Inferior parietal cortex (tissue), 1 donor: ENCODE measurements at regions not wholly inside any gene's neighbourhood (a gene's known extent, or its start where the extent isn't known, plus 50 kb on each side); places are given as distances from the start of the nearest gene placed in this dataset.
"Not testable (repeated sequence)": the region's sequence is repeated elsewhere in the genome, so short reads cannot be mapped to it uniquely, and the experiment has no call there.

Source experiments
- DNase-seq: peaks from one replicate; pipeline ENCODE4 v3.0.0-alpha.2; 2016; ENCODE audit errors: extremely low spot score

DNA sequence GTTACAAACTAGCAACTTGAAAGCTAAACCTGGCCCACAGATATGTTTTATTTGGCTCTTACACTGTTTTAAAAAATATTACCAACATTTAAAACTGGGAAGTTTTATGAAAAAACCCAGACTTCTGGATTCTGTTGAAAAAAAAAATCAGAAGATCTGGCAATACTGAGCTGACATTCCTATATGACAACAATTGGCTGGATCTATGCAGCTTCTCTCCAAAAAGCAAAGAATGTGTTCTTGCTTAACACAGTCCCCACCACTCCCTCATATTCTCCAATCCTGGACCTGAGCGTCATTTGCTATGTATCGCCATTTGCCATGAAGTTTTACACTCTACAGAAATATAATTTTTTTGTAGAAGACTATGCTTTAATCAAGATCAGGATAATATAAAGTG is 859.6 kb downstream of the LTN1 start:
- DNase-seq: no peak

DNA sequence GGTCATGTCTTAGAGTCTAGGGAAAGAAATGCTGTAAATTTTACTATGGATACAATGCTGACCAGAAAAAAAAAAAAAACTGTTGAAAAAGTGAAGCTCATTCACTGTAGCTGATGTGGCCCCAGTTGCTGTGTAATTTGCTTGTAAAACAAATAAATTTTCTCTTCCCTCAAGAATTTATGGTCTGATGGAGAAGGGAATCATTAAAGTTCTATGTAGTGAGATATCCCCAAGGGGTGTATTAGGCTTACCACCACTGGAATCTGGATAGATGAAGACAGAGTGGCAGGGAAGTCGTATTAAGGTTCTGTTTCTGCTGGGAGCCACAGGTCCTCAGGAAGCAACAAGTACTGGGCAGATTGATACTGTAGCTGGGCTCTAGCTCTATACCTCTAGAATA is 860.0 kb downstream of the LTN1 start:
- DNase-seq: no peak

- no peak for DNase-seq
Measured at GRCh38 chr21:28127175-28127785, 865.4 kb downstream of the LTN1 start.

- no peak for DNase-seq
Measured at GRCh38 chr21:28126521-28127174, 866.0 kb downstream of the LTN1 start.

DNA sequence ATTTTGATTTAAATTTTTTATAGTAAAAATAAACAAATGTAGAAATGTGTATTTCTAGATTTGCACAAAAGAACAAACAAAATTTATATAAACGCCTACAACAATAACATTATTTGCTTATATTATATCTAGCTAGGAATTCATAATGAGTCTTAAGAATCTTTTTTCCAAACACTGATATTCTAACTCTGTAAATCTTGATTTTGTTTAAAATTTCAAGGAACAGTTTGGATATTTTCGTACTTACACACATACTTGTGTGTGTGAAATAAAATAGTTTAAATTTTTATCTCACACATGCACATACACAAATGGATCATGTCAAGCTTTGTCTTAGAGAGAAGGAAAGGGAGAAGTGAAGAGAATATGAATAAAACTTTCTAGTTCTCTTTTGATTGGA is 868.1 kb downstream of the LTN1 start:
- no peak for DNase-seq

- DNase-seq: no peak
Measured at GRCh38 chr21:28118570-28118969, 874.1 kb downstream of the LTN1 start.

DNA sequence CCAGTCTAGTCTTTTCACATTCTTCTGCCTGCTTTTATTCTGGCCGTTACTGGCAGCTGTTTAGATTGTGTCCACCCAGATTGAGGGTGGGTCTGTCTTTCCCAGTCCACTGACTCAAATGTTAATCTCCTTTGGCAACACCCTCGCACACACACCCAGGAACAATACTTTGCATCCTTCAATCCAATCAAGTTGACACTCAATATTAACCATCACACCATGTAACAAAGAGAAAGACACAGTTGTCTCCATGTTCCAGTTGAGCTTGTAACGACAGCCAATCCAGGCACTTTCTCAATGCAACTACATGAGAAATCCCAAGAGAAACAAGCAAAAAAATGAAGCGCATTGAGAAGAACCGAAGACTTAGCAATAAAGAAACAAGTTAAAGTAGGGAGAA is 877.7 kb downstream of the LTN1 start:
- DNase-seq: not testable (repeated sequence)

- DNase-seq: no peak
Measured at GRCh38 chr21:28113718-28114117, 879.0 kb downstream of the LTN1 start.

DNA sequence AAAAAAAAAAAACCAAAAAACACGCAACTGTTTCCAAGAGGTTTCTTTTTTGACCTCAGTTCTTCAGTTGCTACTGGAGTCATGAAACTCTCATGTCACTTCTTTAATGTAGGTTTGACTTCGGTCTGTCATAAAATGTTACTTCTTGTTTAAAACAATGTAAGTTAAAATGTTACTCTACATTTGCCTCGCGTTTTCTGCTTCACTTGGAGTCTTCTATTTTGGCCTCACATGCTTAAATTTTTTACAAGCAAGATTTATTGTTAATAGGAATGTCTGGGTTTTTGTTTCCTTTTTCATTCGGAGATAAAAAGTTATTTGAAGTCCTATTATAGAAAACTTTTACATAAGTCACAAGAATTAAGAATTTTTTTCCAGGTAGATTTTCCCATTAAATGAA is 880.2 kb downstream of the LTN1 start:
- DNase-seq: no peak

- DNase-seq: no peak
Measured at GRCh38 chr21:28111151-28111619, 881.5 kb downstream of the LTN1 start.

DNA sequence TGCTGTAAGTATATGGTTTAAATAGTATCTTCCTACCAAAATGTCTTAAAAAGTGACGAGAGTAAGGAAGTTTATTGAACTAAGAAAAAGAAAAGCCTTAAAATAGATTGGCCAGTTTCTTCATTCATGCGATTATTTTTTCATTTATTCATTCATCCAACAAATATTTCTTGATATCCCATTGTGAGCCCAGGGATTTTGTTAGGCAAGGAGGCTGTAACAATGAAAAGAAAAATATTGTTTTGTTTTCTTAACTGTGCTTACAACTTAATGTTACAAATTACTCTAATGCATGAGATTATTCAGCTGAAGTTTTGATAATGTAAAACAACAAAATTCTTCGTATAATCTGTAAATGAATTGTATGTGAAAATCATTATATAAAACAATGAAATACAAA is 882.0 kb downstream of the LTN1 start:
- DNase-seq: no peak

GRCh38 chr21:28110074-28110473 is 882.6 kb downstream of the LTN1 start:
- DNase-seq: no peak

DNA sequence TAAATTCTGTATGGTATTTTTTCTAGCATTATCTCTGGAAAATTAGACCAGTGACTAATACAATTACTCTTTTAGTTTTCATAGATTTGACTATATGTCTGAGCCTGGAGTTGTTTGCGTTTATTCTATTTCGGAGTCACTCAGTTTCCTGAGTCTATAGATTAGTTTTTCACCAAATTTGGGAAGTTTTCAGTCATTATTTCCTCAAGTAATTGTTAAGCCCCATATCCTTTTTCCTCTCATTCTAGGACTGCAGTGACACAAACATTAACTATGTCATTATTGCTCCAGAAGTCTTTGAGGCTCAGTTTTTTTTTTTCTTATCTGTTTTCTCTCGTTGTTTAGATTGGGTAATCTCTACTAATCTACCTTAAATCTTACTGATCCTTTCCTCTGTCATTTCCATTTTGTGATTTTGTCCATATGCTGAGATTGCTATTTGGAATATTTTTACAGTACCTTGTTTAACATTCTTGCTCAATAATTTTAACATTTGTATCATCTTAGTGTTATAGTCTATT is 886.2 kb downstream of the LTN1 start:
- DNase-seq: no peak

DNA sequence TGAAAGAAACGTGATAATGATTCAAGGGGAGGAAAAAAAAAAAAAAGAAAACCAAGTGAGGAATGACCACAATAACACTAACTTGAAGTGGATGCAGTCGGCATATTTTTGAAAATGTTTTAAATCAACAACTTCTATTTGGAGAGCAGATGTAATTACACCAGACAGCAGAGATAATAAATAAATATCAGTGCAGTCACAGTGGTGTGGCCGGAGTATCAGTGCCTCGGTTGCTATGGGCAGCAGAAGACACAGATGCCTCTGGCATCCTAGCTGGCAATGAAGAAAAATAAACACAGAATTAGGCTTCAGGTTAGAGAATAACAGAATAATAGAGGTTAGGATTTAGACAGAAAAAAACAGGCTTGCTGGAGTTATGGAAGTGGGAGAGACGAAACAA is 888.3 kb downstream of the LTN1 start:
- DNase-seq: no peak

GRCh38 chr21:28100366-28100765 is 892.3 kb downstream of the LTN1 start:
- no peak for DNase-seq

- no peak for DNase-seq
Measured at GRCh38 chr21:28099001-28099705, 893.5 kb downstream of the LTN1 start.

DNA sequence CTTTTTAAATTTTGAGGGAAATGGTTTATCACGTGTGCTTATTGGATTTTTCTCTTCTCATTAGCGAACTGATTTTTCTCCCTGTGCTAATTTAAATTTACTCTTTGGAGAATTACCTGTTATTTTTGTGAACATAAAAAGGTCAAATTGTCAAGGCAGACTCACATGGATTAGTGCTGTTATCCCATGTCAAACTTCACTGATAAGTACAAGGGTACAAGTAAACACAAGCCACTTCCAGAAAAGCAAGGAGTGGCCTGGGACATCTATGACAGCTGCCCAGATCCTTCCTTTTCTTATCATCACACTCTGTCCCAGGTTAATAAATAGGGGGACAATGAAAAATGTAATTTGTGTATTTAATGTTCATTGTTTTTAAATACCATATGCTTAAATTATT is 901.2 kb downstream of the LTN1 start:
- DNase-seq: no peak

DNA sequence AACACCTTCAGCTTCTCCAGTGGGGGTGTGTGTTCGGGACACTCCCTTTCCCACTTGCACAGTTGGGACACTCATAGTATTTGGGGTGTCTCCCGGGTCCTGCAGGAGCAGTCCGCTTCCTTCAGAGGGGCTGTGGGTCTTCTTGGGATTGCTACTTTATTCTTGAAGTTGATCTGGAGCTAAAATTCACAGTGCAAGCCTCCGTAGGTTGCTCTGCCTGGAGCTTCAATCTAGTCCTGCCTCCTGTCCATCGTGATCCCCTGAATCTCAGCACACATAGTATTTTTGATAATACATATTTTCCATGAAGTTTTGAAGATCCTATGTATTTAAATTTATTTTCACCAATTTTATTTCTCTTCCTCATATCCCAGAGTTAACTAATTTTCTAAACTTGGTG is 902.1 kb downstream of the LTN1 start:
- no peak for DNase-seq

- no peak for DNase-seq
Measured at GRCh38 chr21:28089599-28090441, 902.9 kb downstream of the LTN1 start.

GRCh38 chr21:28086861-28087581 is 905.7 kb downstream of the LTN1 start:
- no peak for DNase-seq

DNA sequence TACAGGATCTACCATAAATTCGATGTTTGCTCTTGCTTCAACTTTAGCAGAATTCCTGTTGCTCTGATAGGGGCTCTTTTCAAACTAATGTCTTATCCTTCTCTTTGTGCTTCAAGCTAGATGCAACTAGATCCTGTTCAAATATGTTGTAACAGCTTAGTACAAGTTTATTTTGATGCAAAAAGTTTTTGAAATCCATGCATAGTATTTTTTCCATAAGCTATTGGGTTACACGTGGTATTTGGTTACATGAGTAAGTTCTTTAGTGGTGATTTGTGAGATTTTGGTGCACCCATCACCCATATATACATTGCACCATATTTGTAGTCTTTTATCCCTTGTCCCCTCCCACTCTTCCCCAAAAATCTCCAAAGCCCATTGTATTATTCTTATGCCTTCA is 907.7 kb downstream of the LTN1 start:
- DNase-seq: no peak
